ENCODE measurements at regions not wholly inside any gene's neighbourhood (a gene's known extent, or its start where the extent isn't known, plus 50 kb on each side); places are given as distances from the start of the nearest gene placed in this dataset.

GRCh38 chr3:107013641-107014040 lies 363.6 kb upstream of the CCDC54 start:
- TF ChIP-seq, protein P1, sequence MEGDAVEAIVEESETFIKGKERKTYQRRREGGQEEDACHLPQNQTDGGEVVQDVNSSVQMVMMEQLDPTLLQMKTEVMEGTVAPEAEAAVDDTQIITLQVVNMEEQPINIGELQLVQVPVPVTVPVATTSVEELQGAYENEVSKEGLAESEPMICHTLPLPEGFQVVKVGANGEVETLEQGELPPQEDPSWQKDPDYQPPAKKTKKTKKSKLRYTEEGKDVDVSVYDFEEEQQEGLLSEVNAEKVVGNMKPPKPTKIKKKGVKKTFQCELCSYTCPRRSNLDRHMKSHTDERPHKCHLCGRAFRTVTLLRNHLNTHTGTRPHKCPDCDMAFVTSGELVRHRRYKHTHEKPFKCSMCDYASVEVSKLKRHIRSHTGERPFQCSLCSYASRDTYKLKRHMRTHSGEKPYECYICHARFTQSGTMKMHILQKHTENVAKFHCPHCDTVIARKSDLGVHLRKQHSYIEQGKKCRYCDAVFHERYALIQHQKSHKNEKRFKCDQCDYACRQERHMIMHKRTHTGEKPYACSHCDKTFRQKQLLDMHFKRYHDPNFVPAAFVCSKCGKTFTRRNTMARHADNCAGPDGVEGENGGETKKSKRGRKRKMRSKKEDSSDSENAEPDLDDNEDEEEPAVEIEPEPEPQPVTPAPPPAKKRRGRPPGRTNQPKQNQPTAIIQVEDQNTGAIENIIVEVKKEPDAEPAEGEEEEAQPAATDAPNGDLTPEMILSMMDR (IDR thresholded peaks at IDR 0.05): no peak
- no peak for TF ChIP-seq POLR2A (IDR thresholded peaks at IDR 0.05)
